PFSK-1 (cell line): ENCODE measurements at regions not wholly inside any gene's neighbourhood (a gene's known extent, or its start where the extent isn't known, plus 50 kb on each side); places are given as distances from the start of the nearest gene placed in this dataset.

Experiments used
- SIN3A ChIP-seq: IDR thresholded peaks from 2 replicates; pipeline ENCODE4 v1.6.1; 2012; ENCODE audit warnings: mild to moderate bottlenecking, low read length, moderate library complexity, borderline replicate concordance; ENCODE audit not compliant: insufficient read depth
- TAF1 ChIP-seq: IDR thresholded peaks from 2 replicates; pipeline ENCODE4 v1.6.1; 2012; ENCODE audit warnings: low read length, control low read depth, borderline replicate concordance; ENCODE audit not compliant: insufficient read depth

- TF ChIP-seq SIN3A (no peak), TAF1 (no peak)
Measured at GRCh38 chr5:125743939-125744338, 679.3 kb upstream of the GRAMD2B start.
